Progenitor cell of endocrine pancreas (in vitro differentiated cells): ENCODE measurements at regions not wholly inside any gene's neighbourhood (a gene's known extent, or its start where the extent isn't known, plus 50 kb on each side); places are given as distances from the start of the nearest gene placed in this dataset.

ENCODE experiments used
- DNase-seq: peaks from one replicate; pipeline ENCODE4 v3.0.0; 2021; ENCODE audit warnings: low spot score; ENCODE audit not compliant: unreplicated experiment
- H3K27ac Mint-ChIP-seq: 2 replicates; pipeline ENCODE4 v1.8.0; 2021; ENCODE audit warnings: mild to moderate bottlenecking, moderate library complexity, mixed read lengths
- H3K27me3 Mint-ChIP-seq: 2 replicates; pipeline ENCODE4 v1.8.0; 2021; ENCODE audit warnings: mixed read lengths
- H3K36me3 Mint-ChIP-seq: 2 replicates; pipeline ENCODE4 v1.8.0; 2022; ENCODE audit warnings: mixed read lengths; ENCODE audit not compliant: insufficient read depth
- H3K4me1 Mint-ChIP-seq: 2 replicates; pipeline ENCODE4 v1.8.0; 2021; ENCODE audit warnings: low read depth, mixed read lengths
- H3K4me3 Mint-ChIP-seq: 2 replicates; pipeline ENCODE4 v1.8.0; 2021; ENCODE audit warnings: low read depth, mild to moderate bottlenecking, moderate library complexity, mixed read lengths
- H3K9me3 Mint-ChIP-seq: 2 replicates; pipeline ENCODE4 v1.8.0; 2021; ENCODE audit warnings: low read depth, mixed read lengths
- TF ChIP-seq, protein P1 (sequence below): fragments of 200-600 bp; sonication (generic); IDR thresholded peaks from one replicate; pipeline ENCODE4 v1.5.0; 2021; ENCODE audit warnings: antibody characterized with exemption, mild to moderate bottlenecking; ENCODE audit not compliant: unreplicated experiment

GRCh38 chr2:173759959-173760358 lies 205.2 kb downstream of the SP3 start:
- peaks cover 12% of the 10 kb centered on the region for H3K4me1 Mint-ChIP-seq
- no peaks in the 10 kb centered on the region for H3K9me3 Mint-ChIP-seq

DNA sequence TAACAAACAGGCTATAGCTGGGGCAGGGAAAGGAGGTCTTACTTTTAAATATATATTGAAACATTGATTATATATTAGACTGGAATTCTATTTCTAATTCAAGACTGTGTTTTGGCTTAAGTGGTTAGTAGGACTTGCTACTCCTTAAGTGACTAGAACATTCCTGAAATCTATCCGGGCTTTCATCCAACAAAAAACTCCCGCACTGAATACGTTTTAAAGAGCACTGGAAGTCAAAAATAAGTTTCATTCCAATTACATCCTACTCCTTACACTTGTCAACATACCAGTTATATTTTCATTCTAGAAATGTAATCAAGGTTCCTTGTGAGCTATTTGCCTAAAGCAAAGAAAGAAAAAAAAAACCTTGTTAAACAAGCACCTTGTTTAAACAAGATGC lies 204.6 kb downstream of the SP3 start:
- no peaks in the 10 kb centered on the region for H3K9me3 Mint-ChIP-seq
- peaks cover 11% of the 10 kb centered on the region for H3K4me1 Mint-ChIP-seq
- no peaks in the 10 kb centered on the region for H3K27me3 Mint-ChIP-seq
- H3K36me3 Mint-ChIP-seq: no peaks in the 10 kb centered on the region
- no peak overlapping the region for H3K27ac Mint-ChIP-seq
- TF ChIP-seq, protein P1, sequence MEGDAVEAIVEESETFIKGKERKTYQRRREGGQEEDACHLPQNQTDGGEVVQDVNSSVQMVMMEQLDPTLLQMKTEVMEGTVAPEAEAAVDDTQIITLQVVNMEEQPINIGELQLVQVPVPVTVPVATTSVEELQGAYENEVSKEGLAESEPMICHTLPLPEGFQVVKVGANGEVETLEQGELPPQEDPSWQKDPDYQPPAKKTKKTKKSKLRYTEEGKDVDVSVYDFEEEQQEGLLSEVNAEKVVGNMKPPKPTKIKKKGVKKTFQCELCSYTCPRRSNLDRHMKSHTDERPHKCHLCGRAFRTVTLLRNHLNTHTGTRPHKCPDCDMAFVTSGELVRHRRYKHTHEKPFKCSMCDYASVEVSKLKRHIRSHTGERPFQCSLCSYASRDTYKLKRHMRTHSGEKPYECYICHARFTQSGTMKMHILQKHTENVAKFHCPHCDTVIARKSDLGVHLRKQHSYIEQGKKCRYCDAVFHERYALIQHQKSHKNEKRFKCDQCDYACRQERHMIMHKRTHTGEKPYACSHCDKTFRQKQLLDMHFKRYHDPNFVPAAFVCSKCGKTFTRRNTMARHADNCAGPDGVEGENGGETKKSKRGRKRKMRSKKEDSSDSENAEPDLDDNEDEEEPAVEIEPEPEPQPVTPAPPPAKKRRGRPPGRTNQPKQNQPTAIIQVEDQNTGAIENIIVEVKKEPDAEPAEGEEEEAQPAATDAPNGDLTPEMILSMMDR: no peak
- no peak for DNase-seq
- H3K4me3 Mint-ChIP-seq: no peak overlapping the region

More at GRCh38 chr2:173759959-173760358, 205.2 kb downstream of the SP3 start:
- H3K27me3 Mint-ChIP-seq: no peaks in the 10 kb centered on the region
- H3K27ac Mint-ChIP-seq: no peak overlapping the region
- no peak overlapping the region for H3K4me3 Mint-ChIP-seq
- TF ChIP-seq, protein P1: no peak
- no peak for DNase-seq
- H3K36me3 Mint-ChIP-seq: no peaks in the 10 kb centered on the region

DNA sequence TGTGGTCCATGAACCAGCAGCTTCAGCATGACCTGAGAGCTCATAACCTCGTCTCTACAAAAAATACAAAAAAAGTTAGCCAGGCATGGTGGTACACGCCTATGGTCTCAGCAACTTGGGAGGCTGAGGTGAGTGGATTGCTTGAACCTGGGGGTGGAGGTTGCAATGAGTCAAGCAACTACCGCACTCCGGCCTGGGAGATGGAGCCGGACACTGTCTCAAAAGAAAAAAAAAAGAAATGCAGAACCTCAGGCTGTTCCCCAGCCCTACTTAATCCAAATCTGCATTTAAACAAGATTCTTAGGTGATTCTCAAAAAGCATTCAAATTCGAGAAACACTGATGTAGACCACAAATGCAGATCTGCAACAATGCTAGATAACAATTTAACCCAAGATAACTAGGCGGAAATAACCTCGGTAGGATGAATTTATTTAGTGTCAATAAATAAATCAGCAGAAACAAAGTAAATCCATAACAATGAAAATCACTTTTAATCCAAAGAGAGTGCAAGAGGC lies 203.5 kb downstream of the SP3 start:
- H3K4me1 Mint-ChIP-seq: peaks cover 11% of the 10 kb centered on the region
- peak overlapping the region; percentile 26 for H3K27ac Mint-ChIP-seq
- no peaks in the 10 kb centered on the region for H3K9me3 Mint-ChIP-seq

DNA sequence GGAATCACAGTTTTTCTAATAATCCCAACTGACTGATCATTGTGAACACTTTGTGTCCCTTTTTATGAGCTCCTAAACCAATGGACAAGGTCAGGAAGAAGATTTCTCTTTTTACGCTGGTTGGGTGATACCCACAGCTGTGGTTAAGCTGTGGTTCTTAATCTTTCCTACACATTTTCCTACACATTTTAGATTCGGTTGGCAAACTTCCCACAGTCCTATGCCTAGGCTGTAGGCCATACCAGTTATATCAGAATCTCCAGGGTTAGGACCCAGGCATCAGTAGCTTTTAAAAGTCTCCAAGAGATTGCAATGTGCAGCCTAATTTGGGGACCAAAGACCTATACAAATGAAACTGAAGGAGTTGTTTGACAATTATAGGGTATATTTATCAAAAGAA lies 203.0 kb downstream of the SP3 start:
- Mint-ChIP-seq H3K36me3 (no peaks in the 10 kb centered on the region), H3K4me1 (peaks cover 11% of the 10 kb centered on the region), H3K27ac (no peak overlapping the region), H3K27me3 (no peaks in the 10 kb centered on the region), H3K9me3 (no peaks in the 10 kb centered on the region), H3K4me3 (no peak overlapping the region)
- no peak for DNase-seq
- TF ChIP-seq, protein P1: no peak

More for the DNA sequence above, 203.5 kb downstream of the SP3 start:
- no peaks in the 10 kb centered on the region for H3K36me3 Mint-ChIP-seq
- no peaks in the 10 kb centered on the region for H3K27me3 Mint-ChIP-seq
- TF ChIP-seq, protein P1: no peak
- H3K4me3 Mint-ChIP-seq: no peak overlapping the region
- no peak for DNase-seq

DNA sequence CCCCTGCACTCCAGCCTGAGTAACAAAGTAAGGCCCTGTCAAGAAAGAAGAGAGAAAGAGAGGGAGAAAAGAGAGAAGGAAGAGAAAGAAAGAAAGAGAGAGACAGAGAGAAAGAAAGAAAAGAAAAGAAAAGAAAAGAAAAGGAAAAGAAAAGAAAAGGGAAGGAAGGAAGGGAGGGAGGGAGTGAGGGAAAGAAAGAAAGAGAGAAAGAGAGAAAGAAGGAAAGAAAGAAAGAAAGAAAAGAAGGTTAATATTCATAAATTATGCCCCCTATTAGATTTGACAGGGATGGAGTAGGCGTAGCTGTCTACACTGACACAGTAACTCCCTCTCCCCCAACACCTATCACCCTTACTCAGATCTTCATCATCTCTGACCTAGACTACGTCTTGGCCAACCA lies 202.3 kb downstream of the SP3 start:
- Mint-ChIP-seq H3K4me3 (no peak overlapping the region), H3K36me3 (no peaks in the 10 kb centered on the region), H3K4me1 (peaks cover 7% of the 10 kb centered on the region), H3K9me3 (no peaks in the 10 kb centered on the region), H3K27ac (no peak overlapping the region), H3K27me3 (no peaks in the 10 kb centered on the region)
- TF ChIP-seq, protein P1: no peak
- no peak for DNase-seq
